CD4-positive, alpha-beta memory T cell (primary cell): ENCODE measurements at regions not wholly inside any gene's neighbourhood (a gene's known extent, or its start where the extent isn't known, plus 50 kb on each side); places are given as distances from the start of the nearest gene placed in this dataset.
"Not testable (repeated sequence)": the region's sequence is repeated elsewhere in the genome, so short reads cannot be mapped to it uniquely, and the experiment has no call there.

ENCODE experiments used
- CTCF ChIA-PET: fragments of 350-600 bp; sonication (Branson Sonifier 250); formaldehyde crosslinking; loops from one replicate; lab custom pipeline; 2021; ENCODE audit warnings: inconsistent platforms; ENCODE audit not compliant: partially characterized antibody; lab: Charles Lee
- POLR2A ChIA-PET: fragments of 350-600 bp; sonication (Branson Sonifier 250); formaldehyde crosslinking; loops from one replicate; lab custom pipeline; 2021; ENCODE audit not compliant: partially characterized antibody; lab: Charles Lee
- DNase-seq, 5 donors: peaks; one replicate each; pipeline versions ENCODE4 v3.0.0 to v3.0.0-alpha.2; 2020 to 2022; ENCODE audit warnings: mixed read lengths in 1 of 5
- H3K27ac ChIP-seq: one replicate; pipeline ENCODE4 v1.7.0; 2013; ENCODE audit warnings: low read depth, low read length
- H3K27me3 ChIP-seq: 2 replicates; pipeline ENCODE4 v1.7.0; 2013; ENCODE audit warnings: mild to moderate bottlenecking, low read length, moderate library complexity; ENCODE audit not compliant: insufficient read depth
- H3K36me3 ChIP-seq: 2 replicates; pipeline ENCODE4 v1.7.0; 2013; ENCODE audit warnings: mild to moderate bottlenecking, low read length, moderate library complexity; ENCODE audit not compliant: insufficient read depth
- H3K4me1 ChIP-seq: 2 replicates; pipeline ENCODE4 v1.7.0; 2013; ENCODE audit warnings: mild to moderate bottlenecking, low read length, moderate library complexity; ENCODE audit not compliant: insufficient read depth
- H3K4me3 ChIP-seq, 2 donors: one replicate each; pipeline ENCODE4 v1.7.0; 2013; ENCODE audit warnings: low read length in 2 of 2, mild to moderate bottlenecking in 1 of 2
- H3K9me3 ChIP-seq, 2 donors: one replicate each; pipeline ENCODE4 v1.7.0; 2013; ENCODE audit warnings: low read length in 2 of 2, control low read depth in 1 of 2; ENCODE audit not compliant: control insufficient read depth in 1 of 2
- H3K27ac Mint-ChIP-seq, 7 donors: one replicate each; pipeline ENCODE4 v1.8.0; 2020 to 2021; ENCODE audit warnings: mixed read lengths in 7 of 7, mild to moderate bottlenecking in 6 of 7, inconsistent platforms in 3 of 7, moderate library complexity in 3 of 7
- H3K27me3 Mint-ChIP-seq, 2 donors: one replicate each; pipeline ENCODE4 v1.8.0; 2020 to 2021; ENCODE audit warnings: mixed read lengths in 2 of 2
- H3K36me3 Mint-ChIP-seq, 2 donors: one replicate each; pipeline ENCODE4 v1.8.0; 2020 to 2021; ENCODE audit warnings: mixed read lengths in 2 of 2, inconsistent platforms in 1 of 2, mild to moderate bottlenecking in 1 of 2
- H3K4me1 Mint-ChIP-seq, 4 donors: one replicate each; pipeline ENCODE4 v1.8.0; 2020 to 2021; ENCODE audit warnings: mixed read lengths in 4 of 4, mild to moderate bottlenecking in 1 of 4
- H3K4me3 Mint-ChIP-seq, 8 donors: one replicate each; pipeline ENCODE4 v1.8.0; 2020 to 2021; ENCODE audit warnings: mixed read lengths in 8 of 8, mild to moderate bottlenecking in 7 of 8, moderate library complexity in 6 of 8, inconsistent platforms in 3 of 8
- H3K9me3 Mint-ChIP-seq, 8 donors: one replicate each; pipeline ENCODE4 v1.8.0; 2020 to 2021; ENCODE audit warnings: mixed read lengths in 8 of 8, mild to moderate bottlenecking in 5 of 8, inconsistent platforms in 3 of 8, moderate library complexity in 1 of 8
- intact Hi-C: fragments of 100-400 bp; cut with micrococcal nuclease; formaldehyde crosslinking; loops from one replicate; pipeline ENCODE4 v1.15.1; 2023

DNA sequence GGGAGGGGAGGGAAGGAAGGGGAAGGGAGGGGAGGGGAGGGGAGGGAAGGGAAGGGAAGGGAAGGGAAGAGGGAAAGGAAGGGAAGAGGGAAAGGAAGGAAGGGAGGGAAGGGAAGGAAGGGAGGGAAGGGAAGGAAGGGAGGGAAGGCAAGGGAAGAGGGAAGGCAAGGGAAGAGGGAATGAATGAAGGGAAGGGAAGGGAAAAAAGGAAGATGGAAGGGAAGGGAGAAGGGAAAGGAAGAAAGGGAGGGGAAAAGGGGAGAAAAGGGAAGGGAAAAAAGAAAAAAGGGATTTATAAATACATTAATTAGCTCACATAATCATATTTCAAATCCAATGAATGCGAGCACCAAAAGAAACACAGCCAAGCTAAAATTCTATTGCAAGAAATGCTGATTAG lies 202.9 kb upstream of the LRRTM4 start:
- no peaks in the 10 kb centered on the region for H3K27me3 Mint-ChIP-seq
- CTCF ChIA-PET, result no interaction called here
- intact Hi-C loops, result no loop called here
- H3K9me3 ChIP-seq, result no peaks in the 10 kb centered on the region
- no peak overlapping the region for H3K4me3 Mint-ChIP-seq
- H3K27me3 ChIP-seq, result no peaks in the 10 kb centered on the region
- no peaks in the 10 kb centered on the region for H3K36me3 ChIP-seq
- POLR2A ChIA-PET, result no interaction called here
- H3K4me1 ChIP-seq, result no peaks in the 10 kb centered on the region
- H3K27ac ChIP-seq, result no peak overlapping the region
- no peaks in the 10 kb centered on the region for H3K4me1 Mint-ChIP-seq
- no peak overlapping the region for H3K4me3 ChIP-seq
- no peaks in the 10 kb centered on the region for H3K36me3 Mint-ChIP-seq
- H3K27ac Mint-ChIP-seq, result no peak overlapping the region
- peaks cover 2 to 24% (median 4%) of the 10 kb centered on the region in 8 donors for H3K9me3 Mint-ChIP-seq
- DNase-seq, result no peak

DNA sequence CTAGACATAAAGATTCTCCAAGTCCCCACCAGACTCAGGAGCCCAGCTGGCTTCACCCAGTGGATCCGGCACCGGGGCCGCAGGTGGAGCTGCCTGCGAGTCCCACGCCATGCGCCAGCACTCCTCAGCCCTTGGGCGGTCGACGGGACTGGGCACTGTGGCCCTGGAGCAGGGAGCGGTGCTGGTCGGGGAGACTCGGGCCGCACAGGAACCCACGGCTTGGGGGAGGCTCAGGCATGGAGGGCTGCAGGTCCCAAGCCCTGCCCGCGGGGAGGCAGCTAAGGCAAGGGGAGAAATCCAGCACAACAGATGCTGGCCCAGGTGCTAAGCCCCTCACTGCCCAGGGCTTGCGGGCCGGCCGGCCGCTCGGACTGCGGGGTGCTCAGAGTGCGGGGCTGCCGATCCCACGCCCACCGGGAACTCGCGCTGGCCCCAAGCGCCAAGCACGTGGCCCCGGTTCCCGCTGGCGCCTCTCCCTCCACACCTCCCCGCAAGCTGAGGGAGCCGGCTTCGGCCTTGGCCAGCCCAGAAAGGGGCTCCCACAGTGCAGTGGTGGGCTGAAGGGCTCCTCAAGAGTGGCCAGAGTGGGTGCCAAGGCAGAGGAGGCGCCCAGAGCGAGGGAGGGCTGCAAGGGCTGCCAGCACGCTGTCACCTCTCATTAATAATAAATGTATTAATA lies 212.6 kb upstream of the LRRTM4 start:
- H3K9me3 ChIP-seq, H3K27me3 ChIP-seq, H3K27ac Mint-ChIP-seq, H3K36me3 ChIP-seq, H3K4me3 Mint-ChIP-seq, H3K4me3 ChIP-seq, H3K27ac ChIP-seq, CTCF ChIA-PET, H3K36me3 Mint-ChIP-seq, H3K4me1 ChIP-seq, H3K27me3 Mint-ChIP-seq, intact Hi-C loops, POLR2A ChIA-PET, H3K4me1 Mint-ChIP-seq: not testable (repeated sequence)
- peak in 1 of 5 donors; percentile 21 for DNase-seq
- peaks cover 0 to 24% (median 8%) of the 10 kb centered on the region in 8 donors for H3K9me3 Mint-ChIP-seq

DNA sequence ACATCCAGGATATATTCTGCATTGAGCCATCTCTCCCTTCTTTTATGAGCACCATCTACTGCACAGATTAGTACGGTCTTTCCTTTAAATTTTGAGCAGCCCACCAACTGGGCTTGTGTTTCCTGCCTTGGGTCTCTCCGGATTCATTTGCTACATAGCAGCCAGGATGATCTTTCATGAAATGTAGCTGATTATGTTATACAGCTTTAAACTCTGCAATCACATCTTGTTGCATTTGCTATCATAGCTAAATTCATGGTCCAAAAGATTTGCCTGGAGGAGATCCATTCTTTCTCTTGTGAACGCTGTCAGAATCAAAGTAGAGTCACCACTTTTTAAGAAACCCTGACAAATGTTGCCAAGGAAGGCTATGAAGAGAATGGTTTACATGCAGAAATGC lies 215.1 kb upstream of the LRRTM4 start:
- Mint-ChIP-seq H3K4me3 (no peak overlapping the region), H3K27ac (no peak overlapping the region), H3K4me1 (no peaks in the 10 kb centered on the region), H3K36me3 (no peaks in the 10 kb centered on the region), H3K27me3 (no peaks in the 10 kb centered on the region), H3K9me3 (peaks cover 0 to 18% (median 5%) of the 10 kb centered on the region in 8 donors)
- no peaks in the 10 kb centered on the region for H3K9me3 ChIP-seq
- POLR2A ChIA-PET, result no interaction called here
- no peak for DNase-seq
- CTCF ChIA-PET, result no interaction called here
- intact Hi-C loops, result no loop called here
- H3K36me3 ChIP-seq, result no peaks in the 10 kb centered on the region
- no peaks in the 10 kb centered on the region for H3K4me1 ChIP-seq
- no peak overlapping the region for H3K4me3 ChIP-seq
- H3K27me3 ChIP-seq, result no peaks in the 10 kb centered on the region
- no peak overlapping the region for H3K27ac ChIP-seq

DNA sequence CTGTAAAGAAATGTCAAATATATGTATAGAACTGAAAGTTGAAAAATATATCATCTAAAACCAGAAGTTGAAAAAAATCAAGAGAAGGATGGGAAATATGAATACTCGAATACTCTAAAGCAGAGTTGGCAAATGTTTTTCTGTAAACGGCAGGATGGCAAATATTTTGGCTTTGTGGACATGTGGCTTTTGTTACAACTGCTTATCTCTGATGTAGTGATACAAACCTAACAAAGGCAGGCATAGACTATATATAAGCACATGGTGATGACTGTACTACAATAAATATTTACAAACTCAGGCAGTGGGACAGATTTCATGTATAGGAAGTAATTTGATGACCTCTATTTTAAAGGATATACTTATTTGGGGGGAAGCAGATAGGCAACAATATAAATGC lies 224.6 kb upstream of the LRRTM4 start:
- CTCF ChIA-PET, result no interaction called here
- peaks cover 0 to 19% (median 8%) of the 10 kb centered on the region in 8 donors for H3K9me3 Mint-ChIP-seq
- no peaks in the 10 kb centered on the region for H3K4me1 Mint-ChIP-seq
- intact Hi-C loops, result no loop called here
- H3K4me3 ChIP-seq, result no peak overlapping the region
- H3K9me3 ChIP-seq, result peaks cover 0 to 4% of the 10 kb centered on the region in 2 donors
- no peaks in the 10 kb centered on the region for H3K27me3 Mint-ChIP-seq
- H3K27me3 ChIP-seq, result no peaks in the 10 kb centered on the region
- no peak overlapping the region for H3K27ac Mint-ChIP-seq
- no peaks in the 10 kb centered on the region for H3K4me1 ChIP-seq
- no peaks in the 10 kb centered on the region for H3K36me3 Mint-ChIP-seq
- no peak overlapping the region for H3K4me3 Mint-ChIP-seq
- POLR2A ChIA-PET, result no interaction called here
- DNase-seq, result no peak
- no peaks in the 10 kb centered on the region for H3K36me3 ChIP-seq
- no peak overlapping the region for H3K27ac ChIP-seq

DNA sequence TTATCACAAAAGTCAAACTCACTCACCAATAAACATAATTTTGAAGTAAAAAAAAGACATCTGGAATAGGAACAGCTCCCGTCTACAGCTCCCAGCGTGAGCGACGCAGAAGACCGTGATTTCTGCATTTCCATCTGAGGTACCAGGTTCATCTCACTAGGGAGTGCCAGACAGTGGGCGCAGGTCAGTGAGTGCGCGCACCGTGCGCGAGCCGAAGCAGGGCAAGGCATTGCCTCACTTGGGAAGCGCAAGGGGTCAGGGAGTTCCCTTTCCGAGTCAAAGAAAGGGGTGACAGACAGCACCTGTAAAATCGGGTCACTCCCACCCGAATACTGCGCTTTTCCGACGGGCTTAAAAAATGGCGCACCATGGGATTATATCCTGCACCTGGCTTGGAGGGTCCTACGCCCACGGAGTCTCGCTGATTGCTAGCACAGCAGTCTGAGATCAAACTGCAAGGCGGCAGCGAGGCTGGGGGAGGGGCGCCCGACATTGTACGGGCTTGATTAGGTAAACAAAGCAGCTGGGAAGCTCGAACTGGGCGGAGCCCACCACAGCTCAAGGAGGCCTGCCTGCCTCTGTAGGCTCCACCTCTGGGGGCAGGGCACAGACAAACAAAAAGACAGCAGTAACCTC lies 231.7 kb upstream of the LRRTM4 start:
- POLR2A ChIA-PET, intact Hi-C loops, H3K27ac Mint-ChIP-seq: not testable (repeated sequence)

DNA sequence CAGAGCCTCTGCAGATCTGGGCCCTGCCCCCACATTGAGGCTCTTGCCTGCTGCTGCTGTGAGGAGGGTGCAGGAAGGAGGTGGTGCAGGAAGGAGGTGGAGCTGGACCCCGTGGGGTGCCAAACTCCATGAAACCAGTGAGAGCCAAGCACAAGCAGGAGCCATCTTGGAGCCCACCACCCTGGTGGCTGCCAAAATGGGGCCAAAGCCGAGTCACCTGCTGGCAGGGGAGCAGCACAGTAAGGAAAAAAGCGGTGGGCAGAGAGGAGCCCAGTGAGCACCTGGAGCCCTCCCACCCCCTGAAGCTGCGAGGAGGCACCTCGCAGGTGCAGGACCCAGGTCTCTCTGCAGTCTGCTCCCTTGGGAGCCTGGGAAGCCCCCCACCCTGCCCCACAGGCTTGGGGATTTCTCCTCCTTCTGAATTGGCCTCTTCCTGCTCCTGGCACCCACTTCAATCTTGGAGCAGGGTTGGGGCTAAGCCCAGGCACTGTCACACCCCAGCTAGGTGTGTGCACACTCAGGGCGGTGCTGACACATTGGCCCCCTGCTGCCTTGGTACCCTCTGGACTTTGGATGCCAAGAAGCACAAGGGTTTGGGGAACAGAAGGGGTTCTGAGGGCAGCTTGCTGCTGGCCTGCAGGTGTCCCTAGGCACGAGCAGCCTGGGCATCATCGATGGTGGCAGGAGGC lies 245.4 kb upstream of the LRRTM4 start:
- Histone ChIP-seq H3K9me3 (no peaks in the 10 kb centered on the region), H3K36me3 (no peaks in the 10 kb centered on the region), H3K4me3 (no peak overlapping the region), H3K27me3 (no peaks in the 10 kb centered on the region), H3K4me1 (no peaks in the 10 kb centered on the region), H3K27ac (no peak overlapping the region)
- no peaks in the 10 kb centered on the region for H3K4me1 Mint-ChIP-seq
- H3K27ac Mint-ChIP-seq, result no peak overlapping the region
- CTCF ChIA-PET, result no interaction called here
- no peak overlapping the region for H3K4me3 Mint-ChIP-seq
- POLR2A ChIA-PET, result no interaction called here
- no peaks in the 10 kb centered on the region for H3K36me3 Mint-ChIP-seq
- no peaks in the 10 kb centered on the region for H3K27me3 Mint-ChIP-seq
- intact Hi-C loops, result no loop called here
- no peak for DNase-seq
- peaks cover 2 to 36% (median 20%) of the 10 kb centered on the region in 8 donors for H3K9me3 Mint-ChIP-seq

More for the DNA sequence above, 231.7 kb upstream of the LRRTM4 start:
- CTCF ChIA-PET, H3K4me3 Mint-ChIP-seq, H3K27ac ChIP-seq, H3K27me3 ChIP-seq, H3K4me1 ChIP-seq, H3K9me3 ChIP-seq, H3K36me3 Mint-ChIP-seq, H3K27me3 Mint-ChIP-seq, H3K4me3 ChIP-seq, H3K36me3 ChIP-seq, DNase-seq, H3K4me1 Mint-ChIP-seq: not testable (repeated sequence)
- peaks cover 0 to 15% (median 10%) of the 10 kb centered on the region in 8 donors for H3K9me3 Mint-ChIP-seq

DNA sequence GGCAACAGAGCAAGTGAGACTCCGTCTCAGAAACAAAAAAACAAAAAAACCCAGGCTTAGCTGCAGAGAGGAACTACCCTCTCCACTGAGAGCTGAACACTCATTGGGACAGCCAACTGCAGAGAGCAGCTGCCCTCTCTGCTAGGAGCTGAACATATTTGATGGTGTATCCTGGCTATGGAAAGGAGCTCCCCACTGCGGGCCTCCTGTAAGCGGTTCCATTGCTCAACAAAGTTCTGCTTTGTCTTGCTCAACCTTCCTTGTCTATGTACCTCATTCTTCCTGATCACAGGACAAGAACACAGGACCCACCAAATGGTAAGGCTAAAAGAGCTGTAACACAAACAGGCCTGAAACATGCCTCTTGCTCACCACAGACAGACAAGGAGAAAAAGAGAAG lies 246.3 kb upstream of the LRRTM4 start:
- Mint-ChIP-seq H3K36me3 (no peaks in the 10 kb centered on the region), H3K27ac (no peak overlapping the region), H3K9me3 (peaks cover 2 to 38% (median 26%) of the 10 kb centered on the region in 8 donors), H3K4me1 (no peaks in the 10 kb centered on the region), H3K4me3 (no peak overlapping the region), H3K27me3 (no peaks in the 10 kb centered on the region)
- H3K36me3 ChIP-seq, result no peaks in the 10 kb centered on the region
- H3K4me1 ChIP-seq, result no peaks in the 10 kb centered on the region
- H3K27ac ChIP-seq, result no peak overlapping the region
- CTCF ChIA-PET, result no interaction called here
- H3K27me3 ChIP-seq, result no peaks in the 10 kb centered on the region
- no peak for DNase-seq
- no peak overlapping the region for H3K4me3 ChIP-seq
- intact Hi-C loops, result no loop called here
- no peaks in the 10 kb centered on the region for H3K9me3 ChIP-seq
- POLR2A ChIA-PET, result no interaction called here
